ENCODE measurements at regions not wholly inside any gene's neighbourhood (a gene's known extent, or its start where the extent isn't known, plus 50 kb on each side); places are given as distances from the start of the nearest gene placed in this dataset.
"Not testable (repeated sequence)": the region's sequence is repeated elsewhere in the genome, so short reads cannot be mapped to it uniquely, and the experiment has no call there.

DNA sequence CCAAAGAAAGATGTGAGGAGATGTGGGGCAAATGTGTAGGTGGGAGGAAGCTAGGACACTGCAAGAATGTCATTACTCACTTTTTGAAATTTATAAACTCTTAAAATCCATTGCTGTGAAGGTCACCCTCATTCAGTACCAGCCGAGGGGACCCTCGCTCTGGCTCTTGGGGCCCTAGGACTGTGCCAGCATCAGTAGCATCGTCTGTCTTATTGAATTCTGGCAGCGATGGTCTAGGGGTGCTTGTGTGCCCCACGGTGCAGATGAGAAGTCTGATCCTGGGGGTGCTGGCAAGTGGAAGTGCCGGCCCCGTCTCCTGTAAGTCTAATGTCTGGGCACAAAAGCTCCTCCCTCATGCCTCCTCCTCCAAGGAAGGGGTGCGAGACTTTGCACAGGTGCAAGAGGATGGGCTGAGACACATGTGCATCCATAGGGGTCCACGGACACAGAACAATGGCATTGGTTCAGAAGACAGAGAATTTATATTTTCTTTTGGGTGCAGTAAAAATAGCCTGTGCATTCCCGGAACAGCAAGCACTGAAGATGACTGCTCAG, 266.7 kb upstream of the HDAC4 start:
- no peak for DNase-seq

DNA sequence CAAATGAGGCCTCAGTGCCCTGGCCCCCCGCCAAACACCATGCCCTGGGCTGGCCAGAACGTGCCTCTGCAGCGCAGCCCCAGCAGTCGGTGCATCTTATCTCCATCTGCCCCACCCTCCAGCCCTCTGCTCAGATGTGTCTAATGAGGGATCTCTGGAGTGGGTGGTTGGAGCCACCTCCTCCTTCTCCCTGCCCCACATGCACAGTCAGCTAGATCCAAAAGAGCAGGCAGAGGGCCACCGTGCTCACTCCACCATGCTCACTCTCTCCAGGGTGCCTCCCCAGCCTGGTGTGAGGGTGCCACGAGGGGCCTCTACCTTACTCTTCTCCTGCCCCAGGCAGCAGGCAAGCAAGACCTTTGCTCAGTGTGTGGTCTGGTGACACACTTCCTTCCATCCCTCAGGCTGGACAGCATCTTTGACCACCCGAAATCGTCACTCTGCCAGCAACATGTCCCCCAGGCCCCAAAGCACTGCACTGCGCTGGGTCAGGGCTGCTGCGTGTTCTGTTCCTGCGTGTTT, 266.1 kb upstream of the HDAC4 start:
- no peak for DNase-seq

DNA sequence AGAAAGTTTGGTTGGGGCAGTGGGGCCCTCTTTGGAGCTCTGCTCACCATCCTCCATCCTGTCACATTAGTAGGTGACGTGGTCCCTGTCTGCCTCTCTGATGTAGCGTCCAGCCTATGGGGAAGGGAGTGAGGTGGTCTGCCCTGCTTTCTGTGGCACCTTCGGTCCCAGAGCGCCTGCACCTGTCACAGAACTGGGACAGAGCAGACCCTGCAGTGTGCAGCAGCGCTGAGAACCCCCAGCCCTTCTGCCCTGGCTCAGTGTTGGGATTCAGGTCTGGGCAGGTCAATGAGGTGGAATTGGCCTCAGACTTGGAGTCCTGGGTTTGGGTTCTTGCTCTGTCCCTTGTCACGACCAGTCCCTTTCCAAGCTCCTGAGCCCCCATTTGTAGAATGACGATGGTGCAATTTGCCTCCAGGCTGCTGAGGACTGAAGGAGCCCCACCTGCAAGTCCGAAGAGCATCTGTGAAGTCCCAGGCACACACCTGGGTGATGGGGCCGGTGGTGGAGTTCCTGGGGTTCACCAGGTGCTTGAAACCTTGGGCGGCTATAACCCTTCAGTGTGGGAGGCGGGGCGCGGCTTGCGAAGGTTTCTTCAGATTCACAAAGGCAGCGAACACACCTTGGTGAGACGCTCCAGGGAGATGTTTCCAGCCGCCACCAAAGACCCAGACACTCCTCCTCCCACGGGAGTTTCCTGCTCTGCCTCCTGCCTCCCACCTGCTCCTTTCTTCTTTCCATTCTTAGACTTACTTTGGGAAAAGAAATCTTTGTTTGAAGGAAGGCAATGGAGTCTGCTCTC, 265.4 kb upstream of the HDAC4 start:
- no peak for DNase-seq

DNA sequence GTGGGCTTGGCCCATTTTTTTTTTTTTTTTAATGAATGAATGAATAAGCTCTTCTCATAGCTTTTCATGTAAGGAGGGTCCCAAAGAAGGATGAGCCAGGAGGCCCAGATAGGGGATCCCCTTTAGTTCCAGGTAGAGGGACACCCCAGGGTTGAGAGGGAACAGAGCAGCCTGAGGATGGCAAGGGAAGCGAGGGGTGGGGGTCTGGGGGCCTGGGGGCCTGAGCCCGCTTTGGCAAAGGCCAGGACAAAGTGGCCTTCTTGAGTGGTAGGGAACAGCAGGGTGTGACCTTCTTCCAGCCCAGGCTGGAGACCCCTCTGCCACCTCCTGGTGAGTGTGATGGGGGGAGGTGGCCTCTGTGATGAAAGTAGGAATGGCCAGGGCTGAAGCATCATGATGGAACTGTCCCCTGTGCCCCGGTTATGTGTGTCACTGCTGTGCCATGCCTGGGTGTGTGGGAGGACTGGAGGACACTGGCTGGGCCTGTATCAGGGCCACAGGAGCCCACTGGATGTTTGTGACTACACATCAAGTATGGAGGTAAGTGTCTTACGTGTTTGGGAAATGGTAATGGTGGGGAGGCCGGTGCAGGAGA, 263.5 kb upstream of the HDAC4 start:
- DNase-seq, result no peak

DNA sequence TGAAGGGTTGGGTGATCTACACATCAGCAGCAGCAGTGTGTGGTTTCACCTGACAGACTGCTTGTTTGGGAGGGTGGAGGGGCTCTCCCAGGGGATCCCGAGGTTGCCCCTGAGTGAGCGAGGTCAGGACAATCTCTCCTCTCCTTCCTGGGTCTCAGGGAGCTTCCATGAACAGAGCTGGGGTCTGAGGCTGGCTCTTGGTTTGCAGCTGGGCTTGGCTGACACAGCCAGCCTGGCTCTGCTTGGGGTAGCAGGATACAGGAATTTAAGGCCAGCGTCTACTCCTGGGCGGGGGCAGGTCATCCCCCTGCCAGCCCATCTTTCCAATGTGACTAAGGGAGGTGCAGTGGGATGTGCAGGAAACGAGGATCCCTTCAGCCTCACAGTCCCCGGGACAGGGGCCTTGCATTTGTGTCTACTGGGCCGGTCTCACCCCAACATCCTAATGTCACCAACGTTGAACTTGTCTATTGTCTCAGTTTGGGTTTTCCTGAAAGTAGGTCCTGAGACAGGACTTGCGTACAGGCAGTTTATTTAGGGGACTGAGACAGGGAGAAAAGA, 262.6 kb upstream of the HDAC4 start:
- no peak for DNase-seq

DNA sequence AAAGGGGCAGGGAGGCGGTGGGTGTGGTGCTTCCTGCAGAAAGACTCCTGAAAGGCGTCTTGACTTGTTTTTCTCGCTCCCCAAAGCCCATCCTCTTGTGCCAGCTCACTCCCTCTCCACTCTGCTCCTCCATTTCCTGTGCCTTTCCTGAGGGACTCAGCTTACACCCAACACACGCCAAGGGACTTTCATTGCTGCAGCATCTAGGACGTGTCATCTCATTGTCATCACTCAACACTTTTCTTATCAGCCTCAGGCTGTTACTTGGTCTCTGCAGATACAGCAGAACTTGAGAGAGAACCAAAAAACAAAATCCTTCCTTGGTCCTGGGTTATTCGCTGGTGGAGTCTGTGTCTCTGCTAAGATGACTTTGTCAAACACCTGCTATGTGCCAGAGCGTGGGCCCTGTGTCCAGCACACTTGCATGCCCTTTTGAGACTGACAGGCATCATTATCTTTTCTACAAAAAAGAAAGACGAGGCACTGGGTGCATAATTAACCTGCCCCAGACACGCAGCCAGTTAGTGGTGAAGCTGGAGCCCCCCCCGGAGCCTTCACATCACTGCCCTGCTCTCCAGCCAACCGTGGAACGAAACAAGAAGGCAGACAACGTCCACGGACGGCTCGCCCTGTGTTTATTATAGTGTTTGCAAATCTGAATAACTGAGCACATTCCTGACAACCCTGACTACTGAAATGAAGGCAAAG, 261.7 kb upstream of the HDAC4 start:
- no peak for DNase-seq

DNA sequence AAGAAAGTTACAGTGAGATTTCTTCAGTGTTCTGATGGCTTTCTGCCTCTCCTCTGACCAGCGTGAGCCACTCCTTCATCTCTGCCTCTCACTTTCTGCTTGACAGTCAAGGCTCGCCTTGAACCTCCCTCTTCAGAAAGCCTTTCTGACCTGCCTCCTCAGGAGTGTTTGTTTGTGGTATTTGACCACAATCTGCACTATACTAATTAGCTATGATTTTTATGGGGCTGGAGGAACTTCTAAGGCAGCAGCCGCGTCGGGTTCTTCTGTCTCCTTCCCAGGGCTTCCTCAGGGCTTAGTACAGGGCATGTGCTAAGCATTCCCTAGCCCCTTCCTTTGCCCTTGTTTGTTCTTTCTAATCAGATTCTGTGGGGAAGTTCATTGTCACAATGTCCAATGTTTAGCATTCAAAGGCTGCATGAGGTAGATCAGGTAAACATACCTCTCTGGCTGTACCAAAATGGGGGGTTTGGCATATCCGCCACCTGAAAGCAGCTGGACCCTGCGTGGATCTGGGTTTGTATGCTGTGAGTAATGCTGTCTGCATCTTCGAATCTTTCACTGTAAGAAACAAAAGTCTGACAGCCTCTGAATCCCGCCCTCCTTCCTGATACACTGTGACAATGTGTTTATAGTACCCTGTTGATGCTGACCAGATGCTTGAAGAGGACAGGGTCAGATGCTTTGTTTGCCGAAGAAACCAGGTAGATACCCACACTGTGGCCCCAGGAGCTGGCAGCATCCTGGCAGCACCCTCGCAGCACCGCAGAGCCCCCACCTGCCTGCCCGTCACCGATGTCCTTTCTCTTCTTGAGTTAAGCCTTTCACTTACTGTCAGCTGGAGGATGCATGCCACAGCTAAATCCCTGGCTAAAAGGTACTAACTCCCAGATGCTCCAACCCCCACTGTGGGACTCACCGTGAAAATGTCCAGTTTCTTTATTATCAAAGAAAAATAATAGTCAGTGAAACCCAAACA, 260.8 kb upstream of the HDAC4 start:
- DNase-seq, result no peak

DNA sequence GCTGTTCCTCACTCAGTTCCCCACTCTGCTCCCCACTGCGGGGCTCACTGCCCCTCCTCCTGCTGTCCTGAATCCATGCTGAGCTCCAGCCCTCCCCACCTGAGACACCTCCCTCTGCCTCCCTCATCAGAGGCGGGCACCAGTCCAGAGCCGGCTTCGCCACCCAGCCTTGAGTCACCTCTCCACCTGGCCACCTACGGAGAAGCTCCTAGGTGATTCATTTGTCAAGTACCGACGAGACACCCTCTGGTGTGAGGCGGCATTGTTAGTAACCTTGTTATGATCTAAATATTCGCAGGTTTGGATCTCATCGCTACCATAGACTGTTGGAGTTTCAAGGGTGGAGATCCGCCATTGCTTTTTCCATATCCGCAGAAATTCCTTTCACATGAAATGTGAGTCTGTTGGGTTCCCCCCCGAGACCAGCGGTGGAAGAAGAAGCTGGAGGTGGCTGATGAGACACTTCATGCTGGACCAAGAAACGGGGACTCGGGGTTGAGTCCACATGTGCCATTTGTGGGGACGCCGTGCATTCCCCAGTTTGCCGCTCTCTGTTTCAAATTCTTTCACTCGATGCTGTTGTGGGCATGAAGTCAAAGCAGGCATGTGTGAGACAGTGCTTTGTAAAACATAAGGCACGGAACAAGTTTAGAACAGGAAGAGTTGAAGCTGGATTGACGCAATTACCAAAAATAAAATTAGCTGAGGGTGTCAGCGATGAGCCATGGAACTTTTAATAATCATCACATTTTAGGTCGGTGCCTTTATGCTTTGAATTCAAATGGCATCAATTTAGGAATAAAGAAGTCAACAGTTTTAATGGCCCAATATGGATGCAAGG, 259.8 kb upstream of the HDAC4 start:
- no peak for DNase-seq

DNA sequence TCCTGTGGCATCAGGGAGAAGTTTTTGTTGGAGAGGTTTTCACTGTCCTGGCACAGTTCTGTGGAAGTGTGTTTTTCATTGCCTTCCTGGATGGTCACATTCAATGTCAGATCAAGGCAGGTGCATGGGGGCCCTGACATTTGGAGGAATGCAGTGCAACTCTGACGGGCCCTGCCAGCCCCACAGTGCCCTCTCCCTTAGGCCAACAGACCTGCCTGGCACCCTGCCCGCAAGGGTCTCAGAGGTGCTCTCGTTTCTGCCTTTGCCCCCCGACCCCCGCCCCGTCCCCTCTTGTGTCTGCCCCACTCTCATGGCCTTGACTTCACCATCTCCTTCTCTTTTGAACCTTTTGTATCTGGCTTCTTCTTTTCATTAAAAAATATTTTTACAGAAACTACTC, 257.2 kb upstream of the HDAC4 start:
- no peak for DNase-seq

DNA sequence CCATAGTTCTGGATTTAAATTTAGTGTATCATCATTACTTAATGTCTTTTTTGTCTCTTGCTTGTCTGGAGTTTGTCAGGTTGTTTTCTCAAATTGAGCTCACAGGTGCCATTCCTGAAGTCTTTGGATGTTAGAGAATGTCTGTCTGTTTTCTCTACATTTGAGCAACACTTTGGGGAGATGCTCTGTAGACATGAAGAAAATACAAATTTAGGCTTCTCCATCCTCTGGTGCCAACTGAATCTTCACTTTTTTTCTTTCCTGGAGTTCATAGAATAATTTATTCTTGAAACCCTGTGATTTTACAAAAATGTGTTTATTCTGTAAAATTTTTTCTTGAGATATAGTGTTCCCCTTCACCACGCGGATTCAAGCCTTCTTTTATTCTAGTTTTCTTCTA, 256.4 kb upstream of the HDAC4 start:
- no peak for DNase-seq

DNA sequence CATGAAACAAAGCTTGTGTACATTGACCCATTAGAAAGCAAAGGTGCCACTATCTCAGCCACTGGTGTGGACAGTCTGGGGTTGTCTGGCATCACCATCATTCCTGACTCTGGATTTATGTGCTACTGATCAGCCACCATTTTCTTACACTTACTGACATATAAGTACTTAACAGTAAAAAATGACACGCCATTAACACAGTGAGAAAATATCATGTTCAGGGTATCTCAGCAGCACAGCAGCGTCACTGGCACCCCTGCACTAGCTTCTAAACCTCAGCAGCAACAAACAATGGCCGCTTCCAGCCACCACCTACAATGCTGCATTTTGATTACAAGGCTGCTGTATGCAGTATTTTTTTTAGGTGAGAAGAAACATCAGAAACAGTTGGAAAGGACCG, 253.4 kb upstream of the HDAC4 start:
- no peak for DNase-seq

DNA sequence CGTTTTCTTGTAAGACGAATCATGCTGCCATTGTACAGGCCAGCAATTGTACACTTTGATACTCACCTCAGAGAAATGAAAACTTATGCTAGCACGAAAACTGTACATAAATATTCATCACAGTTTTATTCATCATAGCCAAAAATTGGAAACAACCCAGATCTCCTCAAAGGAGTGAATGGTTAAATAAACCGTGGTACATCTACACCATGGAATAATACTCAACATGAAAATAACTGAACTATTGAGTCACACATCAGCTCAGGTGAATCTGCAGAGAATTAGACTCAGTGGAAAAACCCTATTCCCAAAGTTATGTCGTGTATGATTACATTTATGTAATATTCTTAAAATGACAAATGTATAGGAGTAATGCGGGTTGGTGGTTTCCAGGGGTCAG, 251.0 kb upstream of the HDAC4 start:
- DNase-seq, result no peak

DNA sequence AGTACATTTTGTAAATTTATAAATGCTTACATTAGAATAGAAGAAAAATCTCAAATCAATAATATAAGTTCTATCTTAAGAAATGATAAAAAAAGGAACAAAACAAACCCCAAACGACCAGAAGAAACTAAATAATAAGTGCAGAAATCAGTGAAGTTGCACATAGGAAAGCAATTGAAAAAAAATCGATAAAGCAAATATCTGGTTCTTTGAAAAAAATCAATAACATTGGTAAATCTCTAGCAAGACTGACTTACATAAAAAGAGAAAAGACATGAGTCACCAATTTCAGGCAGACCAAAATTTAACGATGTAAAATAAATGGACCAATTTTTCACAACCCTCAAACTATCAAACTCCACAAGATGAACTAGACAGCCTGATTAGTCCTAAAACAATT, 249.9 kb upstream of the HDAC4 start:
- no peak for DNase-seq

DNA sequence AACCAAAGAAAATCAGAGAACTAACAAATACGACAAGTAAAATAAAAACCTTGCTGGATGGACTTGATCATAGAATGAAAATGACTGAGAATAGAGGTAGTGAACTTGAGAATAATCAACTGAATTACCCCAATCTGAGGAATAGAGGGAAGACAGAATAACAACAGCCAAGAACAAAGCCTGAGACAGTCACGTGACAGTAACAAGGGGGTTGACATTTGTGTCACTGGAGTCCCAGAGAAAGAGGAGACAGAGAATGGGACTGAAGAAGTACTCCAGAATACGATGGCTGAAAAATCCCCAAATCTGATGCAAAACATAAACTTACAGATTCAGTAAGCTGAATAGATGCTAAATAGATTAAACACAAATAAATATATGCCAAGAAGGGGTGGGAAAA, 248.5 kb upstream of the HDAC4 start:
- no peak for DNase-seq

DNA sequence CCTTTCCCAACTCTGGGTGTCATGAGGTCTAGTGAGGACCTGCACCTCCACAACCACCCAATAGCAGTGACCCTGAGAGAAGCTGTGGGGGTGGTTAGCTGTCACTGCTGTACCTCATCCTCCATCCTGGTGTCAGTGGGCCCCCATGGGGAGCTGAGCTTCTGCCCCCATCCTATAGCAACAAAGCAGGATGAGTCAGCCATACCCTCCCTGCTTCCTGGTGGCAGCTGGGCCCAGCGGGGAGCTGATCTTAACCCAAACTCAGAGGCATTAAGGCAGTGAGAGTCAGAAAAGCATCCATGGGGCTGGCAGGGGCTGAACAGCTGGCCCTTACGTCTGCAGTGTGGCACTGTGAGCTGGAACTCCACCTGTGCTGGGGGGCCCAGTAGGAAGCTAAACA, 247.8 kb upstream of the HDAC4 start:
- no peak for DNase-seq

DNA sequence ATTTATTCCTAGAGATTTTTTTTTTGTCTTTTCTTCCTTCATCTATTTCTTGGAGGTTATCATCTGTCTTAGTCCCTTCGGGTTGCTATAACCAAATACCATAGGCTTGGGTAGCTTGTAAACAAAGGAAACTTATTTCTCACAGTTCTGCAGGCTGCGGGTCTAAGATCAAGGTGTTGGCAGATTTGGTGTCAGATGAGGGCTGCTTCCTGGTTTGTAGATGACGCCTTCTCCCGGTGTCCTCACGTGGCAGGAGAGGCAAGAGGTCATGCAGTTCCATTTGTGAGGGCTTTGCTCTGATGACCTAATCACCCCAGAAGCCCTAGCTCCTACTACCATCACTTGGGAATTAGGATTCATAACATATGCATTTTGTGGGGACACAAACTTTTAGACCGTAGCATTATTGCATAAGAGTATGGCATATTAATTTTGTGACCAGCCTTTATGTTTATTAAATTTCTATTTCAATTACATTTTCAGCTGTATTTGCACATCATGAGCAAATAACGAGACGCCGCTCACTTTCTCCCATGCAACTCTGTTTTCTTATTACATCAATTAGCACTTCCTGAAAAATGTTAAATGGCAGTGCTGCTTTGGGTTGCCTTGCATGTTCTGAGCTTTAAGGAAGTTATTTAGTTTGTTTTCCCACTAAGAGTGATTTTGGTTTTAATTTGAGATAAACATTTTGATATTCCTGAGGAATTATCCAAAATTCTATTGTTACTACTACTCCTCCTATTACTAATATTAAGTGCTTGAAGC, 246.4 kb upstream of the HDAC4 start:
- DNase-seq, result no peak

DNA sequence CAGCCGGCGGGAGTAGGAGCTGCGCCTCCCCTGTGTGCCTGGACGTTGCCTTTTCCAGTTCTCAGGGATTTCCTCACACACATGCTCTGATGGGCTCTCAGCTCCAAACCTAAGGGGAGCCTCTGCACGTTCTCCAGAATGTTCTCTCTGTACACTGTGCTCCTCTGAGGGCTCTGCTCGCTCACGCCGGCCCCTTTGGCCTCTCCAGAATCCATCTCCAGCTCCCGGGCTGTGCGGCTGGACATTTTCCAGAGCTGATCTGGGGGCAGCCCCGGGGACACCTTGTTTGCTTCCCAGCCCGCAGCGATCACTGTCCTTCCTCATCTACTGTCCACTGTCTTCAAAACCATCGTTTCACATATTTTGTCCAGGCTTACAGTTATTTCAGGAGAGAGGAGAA, 245.4 kb upstream of the HDAC4 start:
- no peak for DNase-seq

DNA sequence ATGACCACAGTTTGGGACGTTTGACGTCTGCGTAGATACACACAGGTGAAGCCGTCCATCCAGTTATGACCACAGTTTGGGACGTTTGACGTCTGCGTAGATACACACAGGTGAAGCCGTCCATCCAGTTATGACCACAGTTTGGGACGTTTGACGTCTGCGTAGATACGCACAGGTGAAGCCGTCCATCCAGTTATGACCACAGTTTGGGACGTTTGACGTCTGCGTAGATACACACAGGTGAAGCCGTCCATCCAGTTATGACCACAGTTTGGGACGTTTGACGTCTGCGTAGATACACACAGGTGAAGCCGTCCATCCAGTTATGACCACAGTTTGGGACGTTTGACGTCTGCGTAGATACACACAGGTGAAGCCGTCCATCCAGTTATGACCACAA, 243.8 kb upstream of the HDAC4 start:
- DNase-seq, result not testable (repeated sequence)

DNA sequence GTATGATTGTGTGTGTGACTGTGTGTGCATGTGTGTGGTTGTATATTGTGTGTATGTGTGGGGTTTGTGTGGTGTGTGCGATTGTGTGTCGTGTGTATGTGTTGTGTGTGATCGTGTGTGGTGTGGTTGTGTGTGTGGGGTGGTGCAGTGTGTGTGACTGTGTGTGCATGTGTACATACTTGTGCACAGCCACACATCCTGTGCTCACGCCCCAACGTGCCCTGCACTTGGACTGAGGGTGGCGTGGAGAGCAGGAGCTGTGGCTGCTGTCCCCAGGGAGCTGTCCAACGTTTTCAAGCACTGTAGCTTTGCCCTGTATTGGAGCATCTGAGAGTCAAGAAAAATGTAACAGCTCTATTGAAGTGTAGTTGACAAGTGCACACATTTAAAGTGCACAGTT, 243.2 kb upstream of the HDAC4 start:
- no peak for DNase-seq

DNA sequence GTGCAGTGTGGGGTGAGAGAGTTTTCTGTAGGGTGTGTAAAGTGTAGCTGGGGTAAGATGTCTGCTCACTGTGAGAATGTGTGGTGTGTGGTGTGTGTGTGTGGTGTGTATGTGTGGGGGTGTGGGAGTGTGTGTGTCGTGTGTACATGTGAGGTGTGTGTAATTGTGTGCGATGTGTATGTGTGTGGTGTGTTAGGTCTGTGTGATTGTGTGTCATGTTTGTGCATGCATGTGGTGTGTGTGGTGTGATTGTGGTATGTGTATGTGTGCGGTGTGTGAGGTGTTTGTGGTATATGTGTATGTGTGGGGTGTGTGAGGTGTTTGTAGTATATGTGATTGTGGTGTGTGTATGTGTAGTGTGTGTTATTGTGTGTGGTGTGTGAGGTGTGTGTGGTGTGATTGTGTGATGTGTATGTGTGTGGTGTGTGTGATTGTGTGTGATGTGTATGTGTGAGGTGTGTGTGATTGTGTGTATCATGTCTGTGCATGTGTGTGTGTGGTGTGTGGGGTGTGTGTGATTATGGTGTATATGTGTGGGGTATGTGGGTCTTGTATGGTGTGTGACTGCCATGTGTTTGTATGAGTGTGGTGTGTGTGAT, 241.7 kb upstream of the HDAC4 start:
- DNase-seq, result no peak
